HG02610 (cell line): ENCODE measurements at regions not wholly inside any gene's neighbourhood (a gene's known extent, or its start where the extent isn't known, plus 50 kb on each side); places are given as distances from the start of the nearest gene placed in this dataset.
"Not testable (repeated sequence)": the region's sequence is repeated elsewhere in the genome, so short reads cannot be mapped to it uniquely, and the experiment has no call there.

Experiments used
- ATAC-seq: cut with Tn5 transposase; IDR thresholded peaks from one replicate; pipeline ENCODE4 v1.9.1; 2021; ENCODE audit warnings: mild to moderate bottlenecking, moderate library complexity; ENCODE audit not compliant: unreplicated experiment

- peak; percentile 80 for ATAC-seq
Observed at GRCh38 chr5:119694284-119694683, 64.9 kb downstream of the FAM170A start.

DNA sequence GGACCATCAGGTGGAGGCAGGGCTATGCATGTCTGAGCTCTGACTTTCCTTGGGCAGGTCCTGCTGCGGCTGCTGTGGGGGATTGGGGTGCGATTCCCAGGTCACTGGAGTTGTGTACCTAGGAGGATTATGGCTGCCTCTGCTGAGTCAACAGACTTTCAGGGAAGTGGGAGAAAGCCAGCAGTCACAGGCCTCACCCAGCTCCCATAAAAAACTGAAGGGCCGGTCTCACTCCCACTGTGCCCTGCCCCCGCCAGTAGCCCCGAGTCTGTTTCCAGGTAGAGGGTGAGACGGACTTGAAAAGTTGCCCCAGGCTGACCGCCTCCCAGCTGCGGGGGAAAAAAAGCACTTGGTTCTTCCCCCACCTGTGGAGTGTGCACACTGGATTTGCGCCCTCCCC is 76.7 kb downstream of the FAM170A start:
- no peak for ATAC-seq

GRCh38 chr5:119708076-119708790 is 78.9 kb downstream of the FAM170A start:
- ATAC-seq: no peak

GRCh38 chr5:119721775-119722174 is 92.4 kb downstream of the FAM170A start:
- no peak for ATAC-seq

- ATAC-seq: not testable (repeated sequence)
Observed at GRCh38 chr5:119725291-119725690, 95.9 kb downstream of the FAM170A start.

DNA sequence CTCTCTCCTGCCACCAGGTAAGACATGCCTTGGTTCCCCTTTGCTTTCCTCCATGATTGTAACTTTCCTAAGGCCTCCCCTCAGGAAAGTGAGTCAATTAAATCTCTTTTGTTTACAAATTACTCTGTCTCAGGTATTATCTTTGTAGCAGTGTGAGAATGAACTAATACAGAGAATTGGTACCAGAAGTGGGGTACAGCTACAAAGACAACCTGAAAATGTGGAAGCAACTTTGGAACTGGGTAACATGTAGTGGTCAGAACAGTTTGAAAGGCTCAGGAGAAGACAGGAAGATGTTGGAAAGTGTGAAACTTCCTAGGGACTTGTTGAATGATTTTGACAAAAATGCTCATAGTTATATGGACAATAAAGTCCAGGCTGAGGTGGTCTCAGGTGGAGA is 97.2 kb downstream of the FAM170A start:
- no peak for ATAC-seq

- ATAC-seq: no peak
Observed at GRCh38 chr5:119740225-119740624, 110.9 kb downstream of the FAM170A start.

DNA sequence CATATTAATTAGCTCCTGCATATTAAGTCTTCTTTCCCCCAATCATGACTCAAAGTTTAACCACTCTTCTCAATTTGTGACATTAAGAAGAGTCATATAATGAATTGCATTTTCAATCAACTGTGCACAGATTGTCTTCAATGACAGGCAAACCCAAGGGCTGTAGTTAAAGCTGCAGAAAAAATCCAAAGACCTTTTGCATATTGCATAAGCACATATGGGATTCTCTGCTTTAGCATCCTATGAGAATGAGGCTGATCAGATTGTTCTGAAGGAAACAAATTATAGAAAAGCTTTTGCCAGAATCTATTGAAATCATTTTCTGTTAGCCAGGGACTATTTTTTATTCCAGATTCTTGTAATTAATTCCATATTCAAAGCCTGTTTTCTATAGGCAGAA is 112.3 kb downstream of the FAM170A start:
- ATAC-seq: no peak

GRCh38 chr5:119742311-119742710 is 113.0 kb downstream of the FAM170A start:
- ATAC-seq: no peak

DNA sequence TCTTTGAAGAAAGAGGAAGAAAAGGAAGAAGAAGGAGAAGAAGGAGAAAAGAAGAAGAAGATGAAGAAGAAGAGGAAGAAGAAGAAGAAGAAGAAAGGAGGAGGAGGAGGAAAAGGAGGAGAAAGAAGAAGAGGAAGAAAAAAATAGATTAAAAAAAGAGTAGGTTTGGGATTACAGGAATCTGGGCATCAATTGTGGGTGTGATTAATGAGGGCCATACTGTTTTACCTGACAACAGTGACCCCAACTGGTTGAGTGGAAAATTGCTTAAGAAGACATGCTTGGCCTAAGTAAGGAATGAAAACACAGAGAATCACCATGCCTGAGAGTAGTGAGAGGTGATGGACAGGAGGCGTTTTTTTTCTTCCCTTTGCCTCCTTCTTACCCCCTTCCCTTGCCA is 114.6 kb downstream of the FAM170A start:
- ATAC-seq: peak; percentile 84

GRCh38 chr5:119745976-119746375 is 116.6 kb downstream of the FAM170A start:
- no peak for ATAC-seq

DNA sequence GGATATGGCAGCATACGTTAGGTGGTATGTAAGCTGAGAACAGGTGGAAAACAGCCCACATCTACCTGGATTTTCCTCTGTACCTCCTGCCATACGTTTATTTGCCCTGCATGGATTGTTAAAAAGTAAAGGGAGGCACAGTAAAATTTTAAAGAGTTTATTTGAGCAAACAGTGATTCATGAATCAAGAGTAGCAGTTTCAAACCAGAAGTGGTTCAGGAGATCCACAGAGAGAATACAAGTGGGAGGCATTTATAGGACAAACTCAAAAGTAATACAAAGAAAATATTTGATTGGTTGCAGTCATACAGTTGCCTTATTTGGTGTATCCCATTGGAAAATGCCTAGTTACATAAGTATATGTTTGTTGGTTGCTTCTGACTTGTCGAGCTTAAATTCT is 117.6 kb downstream of the FAM170A start:
- no peak for ATAC-seq

DNA sequence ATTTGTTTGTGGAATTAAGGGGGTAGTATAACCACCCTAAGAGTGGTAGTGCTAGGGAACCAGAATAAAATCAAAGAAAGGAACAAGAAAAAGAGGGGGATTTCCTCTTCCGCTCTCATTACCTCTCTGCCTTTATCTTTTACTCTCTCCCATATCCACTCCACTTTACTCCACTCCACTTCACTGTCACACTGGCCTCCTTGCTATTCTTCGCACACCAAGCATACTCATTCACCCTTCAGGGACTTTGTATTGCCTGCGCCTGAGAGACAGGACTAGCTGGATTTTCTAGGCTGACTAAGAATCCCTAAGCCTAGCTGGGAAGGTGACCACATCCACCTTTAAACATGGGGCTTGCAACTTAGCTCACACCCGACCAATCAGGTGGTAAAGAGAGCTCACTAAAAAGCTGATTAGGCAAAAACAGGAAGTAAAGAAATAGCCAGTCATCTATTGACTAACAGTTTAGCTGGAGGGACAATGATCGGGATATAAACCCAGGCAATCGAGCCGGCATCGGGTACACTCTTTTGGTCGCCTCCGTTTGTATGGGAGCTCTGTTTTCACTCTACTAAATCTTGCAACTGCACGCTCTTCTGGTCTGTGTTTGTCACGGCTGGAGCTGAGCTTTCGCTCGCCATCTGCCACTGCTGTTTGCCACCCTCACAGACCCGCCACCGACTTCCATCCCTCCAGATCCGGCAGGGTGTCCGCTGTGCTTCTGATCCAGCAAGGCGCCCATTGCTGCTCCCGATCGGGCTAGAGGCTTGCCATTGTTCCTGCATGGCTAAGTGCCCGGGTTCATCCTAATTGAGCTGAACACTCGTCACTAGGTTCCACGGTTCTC is 121.8 kb downstream of the FAM170A start:
- ATAC-seq: no peak

- no peak for ATAC-seq
Observed at GRCh38 chr5:119751734-119752094, 122.4 kb downstream of the FAM170A start.

DNA sequence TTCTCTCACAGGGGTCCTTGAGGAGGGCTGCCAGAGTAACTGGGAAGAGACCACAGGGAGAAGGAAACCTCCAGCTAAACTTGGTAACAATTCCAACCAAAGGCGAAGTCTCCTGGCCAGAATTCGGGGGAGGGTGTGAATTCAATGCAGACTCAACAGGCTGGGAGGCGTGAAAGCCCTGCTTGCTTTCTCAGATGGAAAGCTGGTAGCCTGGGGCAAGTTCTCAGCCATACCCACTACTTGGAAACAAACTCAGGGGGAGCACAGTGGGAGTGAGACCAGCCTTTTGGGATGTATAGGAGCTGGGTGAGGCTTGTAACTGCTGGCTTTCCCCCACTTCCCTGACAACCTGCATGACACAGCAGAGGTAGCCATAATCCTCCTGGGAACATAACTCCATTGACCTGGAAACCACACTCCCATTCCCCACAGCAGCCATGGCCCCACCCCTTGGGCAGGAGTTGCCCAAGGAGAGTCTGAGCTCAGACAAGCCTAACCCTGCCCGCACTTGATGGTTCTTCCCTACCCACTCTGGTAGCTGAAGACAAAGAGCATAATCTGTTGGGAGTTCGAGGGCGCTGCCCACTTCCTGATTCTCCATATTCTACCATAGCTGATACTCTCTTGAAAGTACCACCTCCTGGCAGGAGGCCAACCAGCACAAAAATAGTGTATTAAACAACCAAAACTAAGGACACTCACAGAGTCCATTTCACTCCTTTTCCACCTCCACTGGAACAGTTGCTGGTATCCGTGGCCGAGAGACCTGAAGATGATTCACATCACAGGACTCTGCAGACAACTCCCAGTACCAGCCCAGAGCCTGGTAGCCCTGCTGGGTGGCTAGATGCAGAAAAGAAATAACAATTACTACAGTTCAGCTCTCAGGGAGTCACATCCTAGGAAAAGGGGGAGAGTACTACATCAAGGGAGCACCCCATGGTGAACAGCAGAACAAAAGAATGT is 123.8 kb downstream of the FAM170A start:
- no peak for ATAC-seq

DNA sequence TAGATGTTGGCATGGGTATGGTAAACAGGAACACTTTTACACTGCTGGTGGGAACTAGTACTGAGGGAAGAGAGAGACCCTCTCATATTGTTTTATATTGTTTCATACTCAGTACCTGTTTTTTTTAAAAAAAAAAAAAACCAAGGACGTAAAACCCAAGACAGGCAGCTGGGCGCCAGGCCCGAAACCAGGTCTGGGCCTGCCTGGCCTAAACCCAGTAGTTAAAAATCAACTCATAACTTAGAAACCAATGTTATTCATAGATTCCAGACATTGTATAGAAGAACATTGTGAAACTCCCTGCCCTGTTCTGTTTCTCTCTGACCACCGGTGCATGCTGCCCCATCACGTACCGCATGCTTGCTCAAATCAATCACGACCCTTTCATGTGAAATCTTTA is 125.5 kb downstream of the FAM170A start:
- ATAC-seq: not testable (repeated sequence)

DNA sequence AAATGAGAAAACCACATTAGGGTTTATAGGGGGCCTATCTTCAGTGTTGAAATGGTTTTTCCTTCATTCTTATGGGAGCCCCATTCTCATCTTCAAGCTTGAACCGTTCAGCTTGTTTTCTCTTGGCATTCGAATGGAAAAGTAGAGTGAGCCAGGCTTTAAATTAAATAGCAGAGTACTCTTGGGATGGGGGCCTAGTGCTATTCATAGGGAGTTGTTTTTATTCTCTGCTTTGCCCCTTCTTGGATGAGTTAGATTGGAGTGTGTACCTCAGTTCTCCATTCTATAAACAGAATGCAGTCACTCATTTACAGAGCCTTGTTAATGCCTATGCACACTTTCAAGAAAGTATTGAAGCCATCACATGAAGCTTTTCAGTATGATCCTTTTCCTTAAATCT is 127.9 kb downstream of the FAM170A start:
- no peak for ATAC-seq

DNA sequence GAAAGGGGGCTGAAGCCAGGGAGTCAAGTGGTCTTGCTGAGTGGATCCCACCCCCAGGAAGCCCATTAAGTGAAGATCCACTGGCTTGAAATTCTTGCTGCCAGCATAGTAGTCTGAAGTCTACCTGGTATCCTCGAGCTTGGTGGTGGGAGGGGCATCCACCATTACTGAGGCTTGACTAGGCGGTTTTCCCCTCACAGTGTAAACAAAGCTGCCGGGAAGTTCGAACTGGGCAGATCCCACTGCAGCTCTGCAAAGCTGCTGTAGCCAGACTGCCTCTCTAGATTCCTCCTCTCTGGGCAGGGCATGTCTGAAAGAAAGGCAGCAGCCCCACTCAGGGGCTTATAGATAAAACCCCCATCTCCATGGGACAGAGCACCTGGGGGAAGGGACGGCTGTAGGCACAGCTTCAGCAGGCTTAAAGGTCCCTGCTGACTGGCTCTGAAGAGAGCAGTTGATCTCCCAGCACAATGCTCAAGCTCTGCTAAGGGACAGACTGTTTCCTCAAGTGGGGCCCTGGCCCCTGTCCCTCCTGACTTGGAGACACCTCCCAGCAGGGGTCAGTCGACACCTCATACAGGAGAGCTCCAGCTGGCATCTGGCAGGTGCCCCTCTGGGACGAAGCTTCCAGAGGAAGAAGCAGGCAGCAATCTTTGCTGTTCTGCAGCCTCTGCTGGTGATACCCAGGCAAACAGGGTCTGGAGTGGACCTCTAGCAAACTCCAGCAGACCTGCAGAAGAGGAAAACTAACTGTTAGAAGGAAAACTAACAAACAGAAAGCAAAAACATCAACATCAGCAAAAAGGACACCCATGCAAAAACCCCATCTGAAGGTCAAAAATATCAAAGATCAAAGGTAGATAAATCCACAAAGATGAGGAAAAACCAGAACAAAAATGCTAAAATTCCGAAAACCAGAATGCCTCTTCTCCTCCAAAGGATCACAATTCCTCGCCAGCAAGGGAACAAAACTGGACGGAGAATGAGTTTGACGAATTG is 140.6 kb downstream of the FAM170A start:
- ATAC-seq: not testable (repeated sequence)

- not testable (repeated sequence) for ATAC-seq
Observed at GRCh38 chr5:119780145-119780544, 150.8 kb downstream of the FAM170A start.

DNA sequence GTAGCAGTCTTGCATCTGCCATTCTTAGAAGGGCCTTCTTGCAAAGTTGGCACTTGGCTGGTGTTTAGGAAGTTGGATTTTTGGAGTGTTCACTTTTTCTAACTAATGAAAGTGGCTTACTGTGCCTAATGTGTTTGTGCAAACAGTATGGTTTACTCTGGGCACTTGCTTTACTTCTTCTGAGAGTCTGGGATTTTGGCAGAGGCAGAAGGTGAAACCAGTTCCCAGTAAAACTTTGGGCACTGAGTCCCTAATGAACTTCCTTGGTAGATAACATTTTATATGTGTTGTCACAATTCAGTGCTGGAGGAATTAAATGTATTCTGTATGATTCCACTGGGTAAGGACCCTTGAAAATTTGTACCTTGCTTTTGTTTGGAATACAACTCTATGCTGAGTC is 155.7 kb downstream of the FAM170A start:
- ATAC-seq: no peak
